ENCODE measurements at regions not wholly inside any gene's neighbourhood (a gene's known extent, or its start where the extent isn't known, plus 50 kb on each side); places are given as distances from the start of the nearest gene placed in this dataset.

GRCh38 chr2:203603456-203604389 is 68.6 kb upstream of the RAPH1 start:
- ChIA-PET POLR2A (no interaction called here), CTCF (no interaction called here)
- Histone ChIP-seq H3K27me3 (ENCODE audit: control insufficient read depth, insufficient read depth, low read length) (no peaks in the 10 kb centered on the region), H3K4me3 (ENCODE audit: low read depth, low read length) (no peak overlapping the region), H3K27ac (ENCODE audit: low read depth, low read length) (no peak overlapping the region), H3K9me3 (ENCODE audit: control insufficient read depth, insufficient read depth, low read length) (no peaks in the 10 kb centered on the region)
- TF ChIP-seq CTCF (IDR thresholded peaks at IDR 0.05; ENCODE audit: low read depth, low read length) = no peak
- no peak for DNase-seq (ENCODE audit: low read depth, low spot score)

- Histone ChIP-seq H3K27ac (ENCODE audit: low read depth, low read length) (no peak overlapping the region), H3K4me3 (ENCODE audit: low read depth, low read length) (no peak overlapping the region), H3K9me3 (ENCODE audit: control insufficient read depth, insufficient read depth, low read length) (no peaks in the 10 kb centered on the region), H3K27me3 (ENCODE audit: control insufficient read depth, insufficient read depth, low read length) (no peaks in the 10 kb centered on the region)
- no peak for TF ChIP-seq CTCF (IDR thresholded peaks at IDR 0.05; ENCODE audit: low read depth, low read length)
- no peak for DNase-seq (ENCODE audit: low read depth, low spot score)
- POLR2A ChIA-PET = interaction anchor here (0.8 kb wide), 1 partner anchor 49 kb away, joined by 8 read pairs; no protein-coding TSS in a partner anchor
- CTCF ChIA-PET = no interaction called here
Observed at GRCh38 chr2:203605302-203605701, 70.2 kb upstream of the RAPH1 start.

- ChIA-PET CTCF (interaction anchor here (0.6 kb wide), 1 partner anchor 143 kb away, joined by 3 read pairs; no protein-coding TSS in a partner anchor), POLR2A (no interaction called here)
- no peak for TF ChIP-seq CTCF (IDR thresholded peaks at IDR 0.05; ENCODE audit: low read depth, low read length)
- Histone ChIP-seq H3K27me3 (ENCODE audit: control insufficient read depth, insufficient read depth, low read length) (no peaks in the 10 kb centered on the region), H3K27ac (ENCODE audit: low read depth, low read length) (no peak overlapping the region), H3K9me3 (ENCODE audit: control insufficient read depth, insufficient read depth, low read length) (no peaks in the 10 kb centered on the region; the same call in 1 of the 2 replicates), H3K4me3 (ENCODE audit: low read depth, low read length) (no peak overlapping the region)
- DNase-seq (ENCODE audit: low read depth, low spot score) = no peak
Observed at GRCh38 chr2:203606051-203606450, 71.0 kb upstream of the RAPH1 start.

GRCh38 chr2:203610558-203610957 is 75.5 kb upstream of the RAPH1 start:
- POLR2A ChIA-PET = no interaction called here
- Histone ChIP-seq H3K27me3 (ENCODE audit: control insufficient read depth, insufficient read depth, low read length) (no peaks in the 10 kb centered on the region), H3K9me3 (ENCODE audit: control insufficient read depth, insufficient read depth, low read length) (no peaks in the 10 kb centered on the region; the same call in 1 of the 2 replicates), H3K27ac (ENCODE audit: low read depth, low read length) (no peak overlapping the region), H3K4me3 (ENCODE audit: low read depth, low read length) (no peak overlapping the region)
- TF ChIP-seq CTCF (IDR thresholded peaks at IDR 0.05; ENCODE audit: low read depth, low read length) = no peak
- CTCF ChIA-PET = interaction anchor here (0.7 kb wide), 1 partner anchor 131 kb away, joined by 3 read pairs; no protein-coding TSS in a partner anchor
- no peak for DNase-seq (ENCODE audit: low read depth, low spot score)

GRCh38 chr2:203612246-203612645 is 77.1 kb upstream of the RAPH1 start:
- ChIA-PET CTCF (interaction anchor here (0.6 kb wide), 1 partner anchor 1315 kb away, joined by 5 read pairs; no protein-coding TSS in a partner anchor), POLR2A (no interaction called here)

More at GRCh38 chr2:203612246-203612645, 77.1 kb upstream of the RAPH1 start:
- no peaks in the 10 kb centered on the region for H3K27me3 ChIP-seq (ENCODE audit: control insufficient read depth, insufficient read depth, low read length)
- TF ChIP-seq CTCF (IDR thresholded peaks at IDR 0.05; ENCODE audit: low read depth, low read length) = no peak
- H3K9me3 ChIP-seq (ENCODE audit: control insufficient read depth, insufficient read depth, low read length) = no peaks in the 10 kb centered on the region; the same call in 1 of the 2 replicates
- no peak overlapping the region for H3K4me3 ChIP-seq (ENCODE audit: low read depth, low read length)
- DNase-seq (ENCODE audit: low read depth, low spot score) = no peak
- no peak overlapping the region for H3K27ac ChIP-seq (ENCODE audit: low read depth, low read length)
